MM.1S (cell line): ENCODE measurements at regions not wholly inside any gene's neighbourhood (a gene's known extent, or its start where the extent isn't known, plus 50 kb on each side); places are given as distances from the start of the nearest gene placed in this dataset.

Source experiments
- EZH2phosphoT487 ChIP-seq: fragments of 300-600 bp; sonication (generic); IDR thresholded peaks from 2 replicates; pipeline ENCODE4 v1.6.1; 2018; ENCODE audit warnings: antibody characterized with exemption, low read length
- TF ChIP-seq, protein P1 (sequence below): fragments of 300-600 bp; sonication (generic); IDR thresholded peaks from 2 replicates; pipeline ENCODE4 v1.5.1; 2016; ENCODE audit warnings: antibody characterized with exemption, low read length, mixed read lengths

DNA sequence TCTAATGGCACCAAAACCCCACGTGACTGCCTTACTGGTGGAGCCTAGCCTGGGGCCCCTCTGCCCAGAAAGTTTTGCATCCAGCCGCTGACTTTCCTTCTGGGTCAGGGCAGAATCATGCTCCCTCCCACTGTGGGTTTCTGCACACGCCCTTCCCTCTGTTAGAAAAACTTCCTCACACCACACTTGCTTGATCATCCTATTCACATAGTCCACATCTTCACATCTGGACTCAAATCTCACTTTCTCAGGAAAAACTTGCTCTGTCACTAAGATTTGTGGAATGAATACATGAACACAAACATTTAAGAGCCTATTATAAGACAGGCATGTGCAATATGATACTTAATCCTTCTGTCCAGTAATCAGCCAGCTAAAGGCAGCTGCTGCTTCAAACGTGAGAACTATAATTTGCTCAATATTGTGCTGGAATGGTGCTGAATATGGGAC, 274.7 kb downstream of the RND3 start:
- TF ChIP-seq, protein P1, sequence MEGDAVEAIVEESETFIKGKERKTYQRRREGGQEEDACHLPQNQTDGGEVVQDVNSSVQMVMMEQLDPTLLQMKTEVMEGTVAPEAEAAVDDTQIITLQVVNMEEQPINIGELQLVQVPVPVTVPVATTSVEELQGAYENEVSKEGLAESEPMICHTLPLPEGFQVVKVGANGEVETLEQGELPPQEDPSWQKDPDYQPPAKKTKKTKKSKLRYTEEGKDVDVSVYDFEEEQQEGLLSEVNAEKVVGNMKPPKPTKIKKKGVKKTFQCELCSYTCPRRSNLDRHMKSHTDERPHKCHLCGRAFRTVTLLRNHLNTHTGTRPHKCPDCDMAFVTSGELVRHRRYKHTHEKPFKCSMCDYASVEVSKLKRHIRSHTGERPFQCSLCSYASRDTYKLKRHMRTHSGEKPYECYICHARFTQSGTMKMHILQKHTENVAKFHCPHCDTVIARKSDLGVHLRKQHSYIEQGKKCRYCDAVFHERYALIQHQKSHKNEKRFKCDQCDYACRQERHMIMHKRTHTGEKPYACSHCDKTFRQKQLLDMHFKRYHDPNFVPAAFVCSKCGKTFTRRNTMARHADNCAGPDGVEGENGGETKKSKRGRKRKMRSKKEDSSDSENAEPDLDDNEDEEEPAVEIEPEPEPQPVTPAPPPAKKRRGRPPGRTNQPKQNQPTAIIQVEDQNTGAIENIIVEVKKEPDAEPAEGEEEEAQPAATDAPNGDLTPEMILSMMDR = no peak
- no peak for TF ChIP-seq EZH2phosphoT487
